Astrocyte (in vitro differentiated cells and primary cell): ENCODE measurements at regions not wholly inside any gene's neighbourhood (a gene's known extent, or its start where the extent isn't known, plus 50 kb on each side); places are given as distances from the start of the nearest gene placed in this dataset.

Experiments used
- DNase-seq: peaks from one replicate; pipeline ENCODE4 v3.0.0-alpha.2; 2010; ENCODE audit warnings: low read depth
- FAIRE-seq: peaks from 2 replicates; lab custom pipeline; 2011; peaks lifted over from hg19 to GRCh38; lab: Jason Lieb, UNC
- H2AFZ ChIP-seq: 2 replicates; pipeline ENCODE4 v1.6.0; 2012; ENCODE audit warnings: low read depth, low read length, inconsistent platforms
- H3K27ac ChIP-seq: 2 replicates; pipeline ENCODE4 v1.5.1; 2011; ENCODE audit warnings: low read depth, low read length, inconsistent platforms
- H3K27me3 ChIP-seq: 2 replicates; pipeline ENCODE4 v1.6.0; 2011; ENCODE audit warnings: low read length, inconsistent platforms; ENCODE audit not compliant: insufficient read depth
- H3K36me3 ChIP-seq: 2 replicates; pipeline ENCODE4 v1.5.1; 2011; ENCODE audit warnings: low read length, inconsistent platforms; ENCODE audit not compliant: insufficient read depth
- H3K4me1 ChIP-seq: 2 replicates; pipeline ENCODE4 v1.5.1; 2011; ENCODE audit warnings: low read length, inconsistent platforms; ENCODE audit not compliant: insufficient read depth
- H3K4me2 ChIP-seq: 2 replicates; pipeline ENCODE4 v1.6.0; 2012; ENCODE audit warnings: low read length, inconsistent platforms
- H3K4me3 ChIP-seq: 2 replicates; pipeline ENCODE4 v1.5.1; 2011; ENCODE audit warnings: low read depth, mild to moderate bottlenecking, low read length, inconsistent platforms; ENCODE audit not compliant: insufficient read depth
- H3K79me2 ChIP-seq: 2 replicates; pipeline ENCODE4 v1.6.0; 2012; ENCODE audit warnings: mild to moderate bottlenecking, low read length, inconsistent platforms; ENCODE audit not compliant: insufficient read depth
- H3K9ac ChIP-seq: 2 replicates; pipeline ENCODE4 v1.6.0; 2012; ENCODE audit warnings: mild to moderate bottlenecking, low read length, inconsistent platforms
- H3K9me3 ChIP-seq: 2 replicates; pipeline ENCODE4 v1.5.1; 2012; ENCODE audit warnings: low read depth, mild to moderate bottlenecking, low read length, inconsistent platforms; ENCODE audit not compliant: insufficient read depth
- H4K20me1 ChIP-seq: 2 replicates; pipeline ENCODE4 v1.6.0; 2012; ENCODE audit warnings: low read length, inconsistent platforms; ENCODE audit not compliant: insufficient read depth
- H3K27ac Mint-ChIP-seq: one replicate; pipeline ENCODE4 v1.8.0; 2021; ENCODE audit warnings: mild to moderate bottlenecking, mixed read lengths; ENCODE audit not compliant: unreplicated experiment
- H3K27me3 Mint-ChIP-seq: one replicate; pipeline ENCODE4 v1.8.0; 2021; ENCODE audit warnings: low read depth, mixed read lengths; ENCODE audit not compliant: unreplicated experiment
- H3K36me3 Mint-ChIP-seq: one replicate; pipeline ENCODE4 v1.8.0; 2021; ENCODE audit warnings: low read depth, mixed read lengths; ENCODE audit not compliant: unreplicated experiment
- H3K4me1 Mint-ChIP-seq: one replicate; pipeline ENCODE4 v1.8.0; 2021; ENCODE audit warnings: low read depth, mixed read lengths; ENCODE audit not compliant: unreplicated experiment
- H3K4me3 Mint-ChIP-seq: one replicate; pipeline ENCODE4 v1.8.0; 2021; ENCODE audit warnings: mild to moderate bottlenecking, moderate library complexity, mixed read lengths; ENCODE audit not compliant: unreplicated experiment
- H3K9me3 Mint-ChIP-seq: one replicate; pipeline ENCODE4 v1.8.0; 2021; ENCODE audit warnings: mild to moderate bottlenecking, mixed read lengths; ENCODE audit not compliant: unreplicated experiment
- CTCF ChIP-seq: IDR thresholded peaks from 2 replicates; pipeline ENCODE4 v1.5.1; 2011; ENCODE audit warnings: low read depth, mild to moderate bottlenecking, inconsistent platforms, low read length, moderate library complexity; ENCODE audit not compliant: insufficient read depth
- EZH2 ChIP-seq: IDR thresholded peaks from 2 replicates; pipeline ENCODE4 v1.6.1; 2012; ENCODE audit warnings: mild to moderate bottlenecking, low read length, inconsistent platforms; ENCODE audit not compliant: insufficient read depth

- peaks cover under 1% of the 10 kb centered on the region for H3K27me3 ChIP-seq
- Mint-ChIP-seq H3K9me3 (peaks cover 8% of the 10 kb centered on the region), H3K36me3 (no peaks in the 10 kb centered on the region), H3K27me3 (no peaks in the 10 kb centered on the region), H3K4me1 (peaks cover 10% of the 10 kb centered on the region), H3K4me3 (no peak overlapping the region), H3K27ac (no peak overlapping the region)
- no peak overlapping the region for H3K27ac ChIP-seq
- H3K4me3 ChIP-seq, result no peak overlapping the region
- no peak overlapping the region for H2AFZ ChIP-seq
- no peaks in the 10 kb centered on the region for H3K36me3 ChIP-seq
- H3K4me1 ChIP-seq, result peaks cover 32% of the 10 kb centered on the region
- peak overlapping the region; percentile 40 for H3K4me2 ChIP-seq
- no peaks in the 10 kb centered on the region for H3K79me2 ChIP-seq
- H3K9me3 ChIP-seq, result peaks cover 4% of the 10 kb centered on the region
- TF ChIP-seq CTCF (no peak), EZH2 (no peak)
- FAIRE-seq (no peak), DNase-seq (peak; percentile 66)
- no peak overlapping the region for H3K9ac ChIP-seq
- H4K20me1 ChIP-seq, result no peaks in the 10 kb centered on the region
These were observed 174.2 kb upstream of the KCNG1 start for GRCh38 chr20:51196991-51197651.

GRCh38 chr20:51195990-51196389 is 173.1 kb upstream of the KCNG1 start:
- no peak overlapping the region for H3K4me2 ChIP-seq
- no peaks in the 10 kb centered on the region for H4K20me1 ChIP-seq
- peaks cover 32% of the 10 kb centered on the region for H3K4me1 ChIP-seq
- H3K9ac ChIP-seq, result no peak overlapping the region
- no peaks in the 10 kb centered on the region for H3K27me3 Mint-ChIP-seq
- H3K27me3 ChIP-seq, result no peaks in the 10 kb centered on the region
- no peak overlapping the region for H3K27ac Mint-ChIP-seq
- H3K4me3 Mint-ChIP-seq, result no peak overlapping the region
- no peaks in the 10 kb centered on the region for H3K79me2 ChIP-seq
- no peak overlapping the region for H3K4me3 ChIP-seq
- peaks cover 10% of the 10 kb centered on the region for H3K4me1 Mint-ChIP-seq
- TF ChIP-seq CTCF, result no peak
- TF ChIP-seq EZH2, result no peak
- no peaks in the 10 kb centered on the region for H3K36me3 Mint-ChIP-seq
- H3K27ac ChIP-seq, result no peak overlapping the region
- no peak for FAIRE-seq
- H2AFZ ChIP-seq, result no peak overlapping the region
- H3K9me3 ChIP-seq, result peaks cover 4% of the 10 kb centered on the region
- peaks cover 8% of the 10 kb centered on the region for H3K9me3 Mint-ChIP-seq
- no peaks in the 10 kb centered on the region for H3K36me3 ChIP-seq
- DNase-seq, result no peak

- no peak for FAIRE-seq
- H3K4me2 ChIP-seq, result peak overlapping the region; percentile 19
- no peak overlapping the region for H2AFZ ChIP-seq
- TF ChIP-seq CTCF, result no peak
- no peak overlapping the region for H3K27ac ChIP-seq
- Mint-ChIP-seq H3K4me3 (no peak overlapping the region), H3K27me3 (no peaks in the 10 kb centered on the region), H3K9me3 (peaks cover 8% of the 10 kb centered on the region), H3K27ac (no peak overlapping the region), H3K36me3 (no peaks in the 10 kb centered on the region), H3K4me1 (peaks cover 10% of the 10 kb centered on the region)
- H3K4me1 ChIP-seq, result peaks cover 36% of the 10 kb centered on the region
- H4K20me1 ChIP-seq, result no peaks in the 10 kb centered on the region
- H3K9me3 ChIP-seq, result peaks cover 4% of the 10 kb centered on the region
- no peaks in the 10 kb centered on the region for H3K36me3 ChIP-seq
- no peaks in the 10 kb centered on the region for H3K79me2 ChIP-seq
- no peaks in the 10 kb centered on the region for H3K27me3 ChIP-seq
- DNase-seq, result peak; percentile 88
- no peak overlapping the region for H3K4me3 ChIP-seq
- H3K9ac ChIP-seq, result no peak overlapping the region
These were observed 172.6 kb upstream of the KCNG1 start for GRCh38 chr20:51195419-51195901.
